ENCODE measurements at regions not wholly inside any gene's neighbourhood (a gene's known extent, or its start where the extent isn't known, plus 50 kb on each side); places are given as distances from the start of the nearest gene placed in this dataset.

DNA sequence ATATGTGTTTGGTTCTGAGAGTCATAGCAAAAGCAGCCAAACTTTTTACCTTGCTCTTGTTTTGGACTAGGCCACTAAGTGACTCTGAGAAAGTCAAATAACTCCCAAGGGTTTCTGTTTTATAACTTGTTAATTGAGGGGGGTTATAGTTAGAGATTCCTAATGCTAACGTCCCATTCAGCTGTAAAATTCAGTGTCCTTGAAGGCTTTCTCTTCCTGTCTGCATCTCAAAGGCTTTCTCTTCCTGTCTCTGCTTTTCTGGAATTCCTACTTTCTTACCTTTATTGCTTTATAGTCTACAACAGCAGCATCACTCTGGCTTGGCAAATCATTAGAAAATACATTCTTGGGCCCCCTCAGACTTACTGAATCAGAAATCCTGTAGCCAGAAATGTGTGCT is 479.5 kb upstream of the SEMA6A start:
- 40 to 54% methylated on average over 1 of the region's 1 CpG for WGBS, 2 donors
- no peaks in the 10 kb centered on the region for H3K36me3 ChIP-seq
- TF ChIP-seq POLR2A (IDR thresholded peaks at IDR 0.05): no peak
- TF ChIP-seq, protein P1, sequence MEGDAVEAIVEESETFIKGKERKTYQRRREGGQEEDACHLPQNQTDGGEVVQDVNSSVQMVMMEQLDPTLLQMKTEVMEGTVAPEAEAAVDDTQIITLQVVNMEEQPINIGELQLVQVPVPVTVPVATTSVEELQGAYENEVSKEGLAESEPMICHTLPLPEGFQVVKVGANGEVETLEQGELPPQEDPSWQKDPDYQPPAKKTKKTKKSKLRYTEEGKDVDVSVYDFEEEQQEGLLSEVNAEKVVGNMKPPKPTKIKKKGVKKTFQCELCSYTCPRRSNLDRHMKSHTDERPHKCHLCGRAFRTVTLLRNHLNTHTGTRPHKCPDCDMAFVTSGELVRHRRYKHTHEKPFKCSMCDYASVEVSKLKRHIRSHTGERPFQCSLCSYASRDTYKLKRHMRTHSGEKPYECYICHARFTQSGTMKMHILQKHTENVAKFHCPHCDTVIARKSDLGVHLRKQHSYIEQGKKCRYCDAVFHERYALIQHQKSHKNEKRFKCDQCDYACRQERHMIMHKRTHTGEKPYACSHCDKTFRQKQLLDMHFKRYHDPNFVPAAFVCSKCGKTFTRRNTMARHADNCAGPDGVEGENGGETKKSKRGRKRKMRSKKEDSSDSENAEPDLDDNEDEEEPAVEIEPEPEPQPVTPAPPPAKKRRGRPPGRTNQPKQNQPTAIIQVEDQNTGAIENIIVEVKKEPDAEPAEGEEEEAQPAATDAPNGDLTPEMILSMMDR (IDR thresholded peaks at IDR 0.05): no peak

DNA sequence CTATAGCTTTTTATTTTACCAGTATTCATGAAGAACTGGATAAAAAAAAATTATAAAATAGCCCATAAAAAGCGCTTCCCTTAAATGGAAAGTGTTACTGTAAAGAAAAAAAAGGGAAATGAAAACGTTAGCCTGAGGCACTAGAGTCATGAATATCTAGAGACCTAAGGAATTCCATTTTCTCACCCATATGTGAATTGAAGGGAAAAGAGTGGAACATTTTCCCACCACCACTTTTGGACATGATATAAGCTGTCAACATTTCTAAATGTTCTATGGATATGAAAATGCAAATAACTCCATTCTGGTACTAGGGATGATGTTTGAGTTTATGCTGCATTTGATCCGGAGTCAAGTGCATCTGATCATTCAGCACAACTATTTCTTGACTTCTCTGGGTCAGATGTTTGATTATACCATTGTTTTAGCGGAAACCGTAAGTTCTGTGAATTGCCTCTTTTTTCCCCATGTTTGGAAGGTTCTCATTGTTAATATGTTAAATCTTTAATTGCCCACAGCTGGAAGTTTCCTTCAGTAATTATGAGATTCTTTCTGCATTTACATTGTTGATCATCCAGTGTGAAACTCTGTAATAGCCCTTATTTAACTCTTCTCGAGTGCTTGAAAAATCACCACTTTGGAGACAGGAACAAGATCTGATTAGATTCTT is 467.4 kb upstream of the SEMA6A start:
- TF ChIP-seq POLR2A (IDR thresholded peaks at IDR 0.05): no peak
- TF ChIP-seq, protein P1 (IDR thresholded peaks at IDR 0.05): no peak
- H3K27ac ChIP-seq: no peak overlapping the region
- DNase-seq: no peak
- no peak overlapping the region for H3K4me3 ChIP-seq
- no peaks in the 10 kb centered on the region for H3K27me3 ChIP-seq
- H3K9me3 ChIP-seq: no peaks in the 10 kb centered on the region
- 65 to 74% methylated on average over 6 of the region's 6 CpGs for WGBS, 2 donors
- H3K36me3 ChIP-seq: no peaks in the 10 kb centered on the region
- intact Hi-C loops (cut with DNase I): no loop called here
- H3K4me1 ChIP-seq: no peaks in the 10 kb centered on the region

More for the DNA sequence above, 479.5 kb upstream of the SEMA6A start:
- intact Hi-C loops (cut with DNase I): no loop called here
- DNase-seq: no peak
- no peak overlapping the region for H3K27ac ChIP-seq
- no peaks in the 10 kb centered on the region for H3K4me1 ChIP-seq
- no peaks in the 10 kb centered on the region for H3K27me3 ChIP-seq
- H3K4me3 ChIP-seq: no peak overlapping the region
- H3K9me3 ChIP-seq: no peaks in the 10 kb centered on the region

DNA sequence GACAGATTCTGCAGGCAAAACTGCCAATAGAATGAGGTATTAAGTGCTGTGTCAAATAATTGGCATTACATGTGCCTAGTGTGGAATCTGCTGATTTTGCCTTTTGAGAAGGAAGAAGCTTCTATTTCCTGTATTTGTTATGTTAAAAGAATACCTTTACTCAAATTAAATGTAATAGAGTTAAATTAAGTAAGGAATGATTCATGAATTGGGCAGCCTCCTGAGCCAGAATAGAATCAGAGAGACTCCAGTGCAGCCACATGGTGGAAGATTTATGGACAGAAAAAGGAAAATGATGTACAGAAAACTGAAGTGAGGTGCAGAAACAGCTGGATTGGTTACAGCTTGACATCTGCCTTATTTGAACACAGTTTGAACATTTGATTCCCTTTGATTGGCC is 464.4 kb upstream of the SEMA6A start:
- H3K36me3 ChIP-seq: no peaks in the 10 kb centered on the region
- intact Hi-C loops (cut with DNase I): no loop called here
- TF ChIP-seq, protein P1 (IDR thresholded peaks at IDR 0.05): no peak
- no peak for TF ChIP-seq POLR2A (IDR thresholded peaks at IDR 0.05)
- no peak overlapping the region for H3K4me3 ChIP-seq
- no peak overlapping the region for H3K27ac ChIP-seq
- no peaks in the 10 kb centered on the region for H3K4me1 ChIP-seq
- H3K9me3 ChIP-seq: no peaks in the 10 kb centered on the region
- no peak for DNase-seq
- no peaks in the 10 kb centered on the region for H3K27me3 ChIP-seq

DNA sequence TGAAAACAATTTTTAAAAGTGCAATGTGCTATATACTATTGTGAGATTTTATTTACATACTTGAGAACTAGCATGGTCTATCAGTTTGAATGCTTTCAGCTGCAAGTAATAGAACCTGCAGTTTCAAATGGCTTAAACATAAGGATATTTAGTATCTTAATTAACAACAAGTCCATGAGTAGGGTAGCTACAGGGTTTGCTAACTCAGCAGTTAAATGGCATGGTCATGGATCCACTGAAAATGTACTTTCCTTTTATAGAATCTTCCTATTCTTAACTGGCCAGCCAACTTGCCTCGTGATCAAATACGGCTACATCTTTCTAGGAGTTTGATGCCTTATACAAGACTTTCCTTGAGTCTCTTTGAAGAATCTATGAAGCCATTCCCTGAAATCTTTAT is 452.8 kb upstream of the SEMA6A start:
- no peak for DNase-seq
- Histone ChIP-seq H3K9me3 (no peaks in the 10 kb centered on the region), H3K36me3 (no peaks in the 10 kb centered on the region), H3K4me3 (no peak overlapping the region), H3K4me1 (no peaks in the 10 kb centered on the region), H3K27me3 (no peaks in the 10 kb centered on the region), H3K27ac (no peak overlapping the region)
- intact Hi-C loops (cut with DNase I): no loop called here
- TF ChIP-seq, protein P1 (IDR thresholded peaks at IDR 0.05): no peak
- no peak for TF ChIP-seq POLR2A (IDR thresholded peaks at IDR 0.05)
- 82 to 96% methylated on average over 2 of the region's 2 CpGs for WGBS, 2 donors

DNA sequence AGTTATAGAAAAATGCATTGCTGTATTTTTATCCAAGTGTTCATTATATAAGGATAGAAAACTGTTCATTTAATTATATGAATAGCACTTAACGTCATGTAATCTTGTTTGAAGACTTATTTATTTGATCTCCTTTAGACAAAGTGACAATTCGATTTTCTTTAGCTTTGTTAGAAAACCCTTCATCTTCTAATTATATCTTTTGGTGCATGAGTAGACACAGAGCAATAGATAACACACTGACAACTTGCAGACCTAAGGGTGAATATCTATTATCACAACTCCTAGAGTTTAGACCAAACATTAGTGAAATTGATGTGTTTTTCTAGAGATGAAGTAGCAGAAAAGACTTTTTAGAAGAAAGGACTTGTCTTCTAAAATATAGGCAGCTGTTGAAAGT is 446.4 kb upstream of the SEMA6A start:
- no peak overlapping the region for H3K4me3 ChIP-seq
- TF ChIP-seq, protein P1 (IDR thresholded peaks at IDR 0.05): no peak
- no peak for TF ChIP-seq POLR2A (IDR thresholded peaks at IDR 0.05)
- 55 to 61% methylated on average over 2 of the region's 2 CpGs for WGBS, 2 donors

More for the DNA sequence above, 446.4 kb upstream of the SEMA6A start:
- Histone ChIP-seq H3K9me3 (no peaks in the 10 kb centered on the region), H3K36me3 (no peaks in the 10 kb centered on the region), H3K4me1 (no peaks in the 10 kb centered on the region), H3K27me3 (no peaks in the 10 kb centered on the region), H3K27ac (no peak overlapping the region)
- DNase-seq: no peak
- intact Hi-C loops (cut with DNase I): no loop called here
